ENCODE measurements at regions not wholly inside any gene's neighbourhood (a gene's known extent, or its start where the extent isn't known, plus 50 kb on each side); places are given as distances from the start of the nearest gene placed in this dataset.

GRCh38 chr4:20353646-20354045 is 101.9 kb downstream of the SLIT2 start:
- no peak for DNase-seq (ENCODE audit: low spot score)

- DNase-seq (ENCODE audit: low spot score) = peak; percentile 5
Measured at GRCh38 chr4:20354120-20354519, 102.4 kb downstream of the SLIT2 start.

GRCh38 chr4:20356565-20356964 is 104.9 kb downstream of the SLIT2 start:
- DNase-seq (ENCODE audit: low spot score) = no peak

GRCh38 chr4:20358110-20358509 is 106.4 kb downstream of the SLIT2 start:
- DNase-seq (ENCODE audit: low spot score) = no peak

- DNase-seq (ENCODE audit: low spot score) = no peak
Measured at GRCh38 chr4:20359692-20360091, 108.0 kb downstream of the SLIT2 start.

- DNase-seq (ENCODE audit: low spot score) = no peak
Measured at GRCh38 chr4:20362148-20362547, 110.4 kb downstream of the SLIT2 start.

GRCh38 chr4:20364969-20365368 is 113.3 kb downstream of the SLIT2 start:
- DNase-seq (ENCODE audit: low spot score) = no peak

GRCh38 chr4:20367446-20367845 is 115.7 kb downstream of the SLIT2 start:
- DNase-seq (ENCODE audit: low spot score) = no peak

- DNase-seq (ENCODE audit: low spot score) = no peak
Measured at GRCh38 chr4:20368926-20369325, 117.2 kb downstream of the SLIT2 start.

- no peak for DNase-seq (ENCODE audit: low spot score)
Measured at GRCh38 chr4:20370274-20370673, 118.6 kb downstream of the SLIT2 start.

GRCh38 chr4:20376070-20376469 is 124.4 kb downstream of the SLIT2 start:
- no peak for DNase-seq (ENCODE audit: low spot score)

GRCh38 chr4:20378181-20378580 is 126.5 kb downstream of the SLIT2 start:
- no peak for DNase-seq (ENCODE audit: low spot score)

GRCh38 chr4:20381005-20381404 is 129.3 kb downstream of the SLIT2 start:
- no peak for DNase-seq (ENCODE audit: low spot score)

- DNase-seq (ENCODE audit: low spot score) = no peak
Measured at GRCh38 chr4:20383283-20383682, 131.6 kb downstream of the SLIT2 start.

GRCh38 chr4:20383969-20384368 is 132.3 kb downstream of the SLIT2 start:
- DNase-seq (ENCODE audit: low spot score) = no peak

- no peak for DNase-seq (ENCODE audit: low spot score)
Measured at GRCh38 chr4:20384456-20384855, 132.8 kb downstream of the SLIT2 start.

- DNase-seq (ENCODE audit: low spot score) = no peak
Measured at GRCh38 chr4:20386001-20386740, 134.5 kb downstream of the SLIT2 start.

GRCh38 chr4:20386906-20387305 is 135.2 kb downstream of the SLIT2 start:
- DNase-seq (ENCODE audit: low spot score) = no peak

- DNase-seq (ENCODE audit: low spot score) = no peak
Measured at GRCh38 chr4:20391198-20391597, 139.5 kb downstream of the SLIT2 start.

- DNase-seq (ENCODE audit: low spot score) = no peak
Measured at GRCh38 chr4:20391912-20392311, 140.2 kb downstream of the SLIT2 start.

GRCh38 chr4:20393486-20394100 is 141.9 kb downstream of the SLIT2 start:
- no peak for DNase-seq (ENCODE audit: low spot score)

GRCh38 chr4:20394512-20394911 is 142.8 kb downstream of the SLIT2 start:
- no peak for DNase-seq (ENCODE audit: low spot score)

- peak; percentile 55 for DNase-seq (ENCODE audit: low spot score)
Measured at GRCh38 chr4:20395160-20395773, 143.6 kb downstream of the SLIT2 start.

Data from A172 (cell line).